ENCODE measurements at regions not wholly inside any gene's neighbourhood (a gene's known extent, or its start where the extent isn't known, plus 50 kb on each side); places are given as distances from the start of the nearest gene placed in this dataset.

DNA sequence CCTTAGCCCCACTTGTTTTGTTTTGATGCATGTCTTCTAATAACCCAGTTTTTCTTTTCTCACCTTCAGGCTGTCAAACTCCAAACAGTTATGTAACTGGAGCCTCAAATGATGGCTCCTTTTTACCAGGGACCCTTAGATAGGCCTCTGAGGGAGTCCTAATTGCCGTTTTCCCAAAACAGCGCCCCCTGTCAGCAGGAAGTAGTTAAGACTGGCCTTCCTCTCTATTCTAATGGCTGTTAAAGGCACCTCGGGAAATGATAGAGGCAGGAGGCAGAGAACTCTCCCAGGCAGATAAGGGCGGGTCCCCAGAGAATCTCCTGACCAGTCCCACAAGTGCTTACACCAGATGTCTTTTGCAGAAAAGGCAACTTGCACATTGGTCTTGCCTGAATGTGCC lies 123.2 kb downstream of the KCNS3 start:
- DNase-seq (ENCODE audit: low spot score), result no peak

DNA sequence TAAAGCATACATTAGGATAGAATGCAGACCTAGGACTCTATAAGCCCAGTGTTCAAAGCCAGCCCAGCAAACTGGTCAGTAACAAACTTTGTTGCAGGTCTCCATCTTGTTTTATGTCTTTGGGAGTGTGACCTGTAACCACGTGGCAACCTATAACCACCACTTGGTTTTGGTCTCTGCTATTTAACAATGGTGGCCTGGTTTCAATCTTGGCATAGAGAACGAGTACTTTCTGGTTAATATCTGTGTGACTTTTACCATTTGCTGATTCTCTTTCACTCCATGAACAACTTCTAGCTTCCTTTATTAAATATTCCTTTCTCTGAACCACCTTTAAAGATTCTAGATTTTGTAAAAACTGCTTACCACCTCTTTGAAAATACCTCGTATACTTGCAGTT lies 118.5 kb downstream of the KCNS3 start:
- no peak for DNase-seq (ENCODE audit: low spot score)

DNA sequence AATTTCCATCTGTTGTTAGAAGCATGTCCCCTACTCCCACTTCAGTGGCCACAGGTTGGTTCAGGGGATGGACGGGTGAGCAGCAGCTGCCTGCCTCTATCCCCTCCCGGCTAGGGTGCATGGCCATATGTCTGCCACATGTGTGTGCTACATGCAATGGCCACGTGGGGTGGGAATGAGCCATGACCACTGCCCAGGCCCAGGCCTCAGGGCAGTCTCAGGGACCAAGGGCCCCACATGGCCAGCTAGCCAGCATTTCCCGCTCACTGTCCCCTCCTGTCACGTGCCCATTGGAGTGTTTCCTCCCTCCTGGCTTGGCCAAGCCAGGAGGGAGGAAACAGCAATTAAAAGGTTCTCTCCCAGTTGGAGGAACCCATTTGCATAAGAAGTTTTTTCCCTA lies 117.1 kb downstream of the KCNS3 start:
- no peak for DNase-seq (ENCODE audit: low spot score)
